GM23338 (cell line): ENCODE measurements at regions not wholly inside any gene's neighbourhood (a gene's known extent, or its start where the extent isn't known, plus 50 kb on each side); places are given as distances from the start of the nearest gene placed in this dataset.

Experiments
- ATAC-seq: fragments of 200-7000 bp; cut with Tn5 transposase; 3 replicates; pipeline ENCODE4 v1.9.1; 2020
- DNase-seq: peaks from one replicate; pipeline ENCODE4 v3.0.0-alpha.2; 2015; ENCODE audit warnings: low spot score
- H2AFZ ChIP-seq: fragments of 200-600 bp; sonication (generic); 2 replicates; pipeline ENCODE4 v1.8.0; 2016; ENCODE audit warnings: antibody characterized with exemption, mild to moderate bottlenecking, moderate library complexity
- H3F3A ChIP-seq: fragments of 200-600 bp; sonication (generic); replicated peaks from 2 replicates; pipeline ENCODE4 v1.8.0; 2017; ENCODE audit warnings: antibody characterized with exemption, mixed run types, low read depth
- H3K27ac ChIP-seq: fragments of 200-600 bp; sonication (generic); 2 replicates; pipeline ENCODE4 v1.6.1; 2016; ENCODE audit warnings: low read depth
- H3K27me3 ChIP-seq: fragments of 200-600 bp; sonication (generic); 2 replicates; pipeline ENCODE4 v1.8.0; 2016; ENCODE audit warnings: mild to moderate bottlenecking, mixed run types, moderate library complexity; ENCODE audit not compliant: insufficient read depth
- H3K36me3 ChIP-seq: fragments of 200-600 bp; sonication (generic); 2 replicates; pipeline ENCODE4 v1.8.0; 2016; ENCODE audit warnings: mild to moderate bottlenecking; ENCODE audit not compliant: insufficient read depth
- H3K4me1 ChIP-seq: fragments of 200-600 bp; sonication (generic); 2 replicates; pipeline ENCODE4 v1.8.0; 2016; ENCODE audit warnings: mild to moderate bottlenecking, moderate library complexity; ENCODE audit not compliant: insufficient read depth
- H3K4me2 ChIP-seq: fragments of 200-600 bp; sonication (generic); 2 replicates; pipeline ENCODE4 v1.7.1; 2017; ENCODE audit warnings: mixed run types
- H3K4me3 ChIP-seq: fragments of 200-600 bp; sonication (generic); 2 replicates; pipeline ENCODE4 v1.6.1; 2016; ENCODE audit warnings: mixed run types
- H3K79me2 ChIP-seq: fragments of 200-600 bp; sonication (generic); replicated peaks from 2 replicates; pipeline ENCODE4 v1.8.0; 2017; ENCODE audit warnings: mild to moderate bottlenecking; ENCODE audit not compliant: insufficient read depth
- H3K9me2 ChIP-seq: fragments of 200-600 bp; sonication (generic); 2 replicates; pipeline ENCODE4 v1.8.0; 2017; ENCODE audit not compliant: insufficient read depth
- H4K20me1 ChIP-seq: fragments of 200-600 bp; sonication (generic); replicated peaks from 2 replicates; pipeline ENCODE4 v1.8.0; 2017; ENCODE audit warnings: mild to moderate bottlenecking; ENCODE audit not compliant: insufficient read depth
- H3K27ac Mint-ChIP-seq: 2 replicates; pipeline ENCODE4 v1.8.0; 2020; ENCODE audit warnings: inconsistent platforms, mild to moderate bottlenecking, moderate library complexity, mixed read lengths
- H3K27me3 Mint-ChIP-seq: 3 replicates; pipeline ENCODE4 v1.8.0; 2022; ENCODE audit warnings: low read depth, mild to moderate bottlenecking, moderate library complexity, mixed read lengths, inconsistent platforms; ENCODE audit not compliant: insufficient read depth, poor library complexity
- H3K36me3 Mint-ChIP-seq: 3 replicates; pipeline ENCODE4 v1.8.0; 2021; ENCODE audit warnings: low read depth, mild to moderate bottlenecking, inconsistent platforms, moderate library complexity, mixed read lengths
- H3K4me1 Mint-ChIP-seq: 3 replicates; pipeline ENCODE4 v1.8.0; 2020; ENCODE audit warnings: mild to moderate bottlenecking, inconsistent platforms, mixed read lengths
- H3K4me3 Mint-ChIP-seq: 3 replicates; pipeline ENCODE4 v1.8.0; 2021; ENCODE audit warnings: moderate library complexity, mild to moderate bottlenecking, inconsistent platforms, mixed read lengths
- H3K9me3 Mint-ChIP-seq: 3 replicates; pipeline ENCODE4 v1.8.0; 2020; ENCODE audit warnings: moderate library complexity, mild to moderate bottlenecking, inconsistent platforms, mixed read lengths
- CREB1 ChIP-seq: fragments of 250-450 bp; sonication (Bioruptor Pico); IDR thresholded peaks from 2 replicates; pipeline ENCODE4 v1.5.0; 2020; ENCODE audit warnings: low read depth, mild to moderate bottlenecking, moderate library complexity
- CTCF ChIP-seq, 2 experiments: fragments of 200-600 bp in 1 of 2; sonication (generic) in 1 of 2; conservative IDR thresholded peaks; 2 replicates each; pipeline versions ENCODE4 v1.5.1 to v1.6.1; 2016 to 2017; ENCODE audit warnings: antibody characterized with exemption in 2 of 2, low read depth in 2 of 2, mild to moderate bottlenecking in 2 of 2, moderate library complexity in 1 of 2
- ETS1 ChIP-seq: IDR thresholded peaks from 2 replicates; pipeline ENCODE4 v1.6.1; 2016; ENCODE audit warnings: antibody characterized with exemption
- EZH2 ChIP-seq: fragments of 200-600 bp; sonication (generic); IDR thresholded peaks from one replicate; pipeline ENCODE4 v1.8.0; 2017; ENCODE audit warnings: antibody characterized with exemption, mild to moderate bottlenecking, low read depth; ENCODE audit not compliant: unreplicated experiment
- EZH2phosphoT487 ChIP-seq: fragments of 200-600 bp; sonication (generic); IDR thresholded peaks from one replicate; pipeline ENCODE4 v1.8.1; 2018; ENCODE audit warnings: antibody characterized with exemption; ENCODE audit not compliant: unreplicated experiment
- JUNB ChIP-seq: IDR thresholded peaks from one replicate; pipeline ENCODE4 v1.6.1; 2016; ENCODE audit warnings: antibody characterized with exemption; ENCODE audit not compliant: unreplicated experiment
- NANOG ChIP-seq: IDR thresholded peaks from 2 replicates; pipeline ENCODE4 v1.6.1; 2016; ENCODE audit warnings: antibody characterized with exemption, borderline replicate concordance
- POLR2AphosphoS5 ChIP-seq: IDR thresholded peaks from 2 replicates; pipeline ENCODE4 v1.6.1; 2016; ENCODE audit warnings: antibody characterized with exemption, low read depth
- REST ChIP-seq: IDR thresholded peaks from one replicate; pipeline ENCODE4 v1.6.1; 2018; ENCODE audit warnings: antibody characterized with exemption; ENCODE audit not compliant: unreplicated experiment
- STAT1 ChIP-seq: IDR thresholded peaks from one replicate; pipeline ENCODE4 v1.6.1; 2016; ENCODE audit warnings: antibody characterized with exemption; ENCODE audit not compliant: unreplicated experiment
- ZNF114 ChIP-seq: fragments of 250-450 bp; sonication (Bioruptor Pico); IDR thresholded peaks from 2 replicates; pipeline ENCODE4 v1.5.0; 2020; ENCODE audit warnings: mild to moderate bottlenecking, moderate library complexity
- ZNF462 ChIP-seq: fragments of 250-450 bp; sonication (Bioruptor Pico); IDR thresholded peaks from 2 replicates; pipeline ENCODE4 v1.5.0; 2020; ENCODE audit warnings: mild to moderate bottlenecking, moderate library complexity

- TF ChIP-seq REST, result no peak
Observed at GRCh38 chr4:38510201-38510600, 153.8 kb upstream of the KLF3 start (continued).

- Histone ChIP-seq H3K9me2 (peaks cover 10% of the 10 kb centered on the region; the same call in 1 of the 2 replicates), H3K27ac (no peak overlapping the region), H2AFZ (0 out of 2 replicates have a peak overlapping the region, but pooled peaks have one; percentile 23), H3K79me2 (no peaks in the 10 kb centered on the region), H3K27me3 (no peaks in the 10 kb centered on the region), H3F3A (no peaks in the 10 kb centered on the region), H3K36me3 (no peaks in the 10 kb centered on the region), H3K4me3 (no peak overlapping the region), H3K4me1 (peaks cover 16% of the 10 kb centered on the region), H3K4me2 (no peak overlapping the region), H4K20me1 (no peaks in the 10 kb centered on the region)
- peaks cover 6% of the 10 kb centered on the region for H3K27me3 Mint-ChIP-seq
- H3K36me3 Mint-ChIP-seq, result 0 out of 3 replicates have a peak, but pooled peaks cover 2% of the 10 kb centered on the region
- ATAC-seq (no peak), DNase-seq (no peak)
- no peak overlapping the region for H3K4me3 Mint-ChIP-seq
- H3K9me3 Mint-ChIP-seq, result no peaks in the 10 kb centered on the region; the same call in 1 of the 3 replicates
- H3K4me1 Mint-ChIP-seq, result peaks cover 19% of the 10 kb centered on the region
- H3K27ac Mint-ChIP-seq, result no peak overlapping the region
- TF ChIP-seq ZNF462 (CRISPR knock-in tag) (no peak), ETS1 (no peak), NANOG (no peak), EZH2 (no peak), JUNB (no peak), POLR2AphosphoS5 (no peak), CTCF (conservative IDR thresholded peaks at IDR 0.05; ENCODE audit: low read depth in 2 of 2) (no peak), ZNF114 (no peak), EZH2phosphoT487 (no peak), STAT1 (no peak), CREB1 (CRISPR knock-in tag) (no peak)
Observed at GRCh38 chr4:38511702-38512101, 152.3 kb upstream of the KLF3 start.
